GM12875 (cell line): ENCODE measurements at regions not wholly inside any gene's neighbourhood (a gene's known extent, or its start where the extent isn't known, plus 50 kb on each side); places are given as distances from the start of the nearest gene placed in this dataset.

ENCODE experiments used
- H3K4me3 ChIP-seq: one replicate; pipeline ENCODE4 v1.5.1; 2011; ENCODE audit warnings: low read depth, low read length, control low read depth
- CTCF ChIP-seq: IDR thresholded peaks from 2 replicates; pipeline ENCODE4 v1.5.1; 2011; ENCODE audit warnings: low read depth, mild to moderate bottlenecking, control low read depth, inconsistent platforms, low read length, moderate library complexity, borderline replicate concordance; ENCODE audit not compliant: insufficient read depth

GRCh38 chr2:191476901-191477300, 201.0 kb upstream of the NABP1 start:
- no peak overlapping the region for H3K4me3 ChIP-seq
- TF ChIP-seq CTCF = no peak

GRCh38 chr2:191478799-191479679, 198.9 kb upstream of the NABP1 start:
- H3K4me3 ChIP-seq = no peak overlapping the region
- TF ChIP-seq CTCF = no peak

GRCh38 chr2:191479680-191480023, 198.3 kb upstream of the NABP1 start:
- TF ChIP-seq CTCF = no peak
- no peak overlapping the region for H3K4me3 ChIP-seq

GRCh38 chr2:191481305-191482070, 196.4 kb upstream of the NABP1 start:
- no peak for TF ChIP-seq CTCF
- H3K4me3 ChIP-seq = no peak overlapping the region

- H3K4me3 ChIP-seq = no peak overlapping the region
- TF ChIP-seq CTCF = no peak
These were observed 194.8 kb upstream of the NABP1 start for GRCh38 chr2:191483117-191483516.

- no peak overlapping the region for H3K4me3 ChIP-seq
- TF ChIP-seq CTCF = no peak
These were observed 191.2 kb upstream of the NABP1 start for GRCh38 chr2:191486584-191487320.
